K562 (cell line): ENCODE measurements at regions not wholly inside any gene's neighbourhood (a gene's known extent, or its start where the extent isn't known, plus 50 kb on each side); places are given as distances from the start of the nearest gene placed in this dataset.

Experiments
- ARHGAP35 ChIP-seq: fragments of 450-650 bp; IDR thresholded peaks from 2 replicates; pipeline ENCODE4 v1.6.1; 2018; ENCODE audit not compliant: partially characterized antibody
- BRCA1 ChIP-seq, 2 experiments: fragments of 450-650 bp in 1 of 2; sonication (generic) in 1 of 2; formaldehyde crosslinking in 1 of 2; IDR thresholded peaks; 2 replicates each; pipeline versions ENCODE4 v1.5.0 to v1.6.1; 2017 to 2020; ENCODE audit warnings: mild to moderate bottlenecking in 1 of 2, missing genetic modification reagents in 1 of 2
- FOXK2 ChIP-seq, 2 experiments: fragments of 450-650 bp; IDR thresholded peaks in 1 of 2; conservative IDR thresholded peaks in 1 of 2; 2 replicates each; pipeline ENCODE4 v1.6.1; 2016; ENCODE audit warnings: low read depth in 2 of 2, mild to moderate bottlenecking in 1 of 2
- SAFB ChIP-seq: fragments of 200-400 bp; formaldehyde crosslinking; IDR thresholded peaks from 2 replicates; pipeline ENCODE4 v1.6.1; 2017; ENCODE audit warnings: low read depth, low read length, borderline replicate concordance
- TF ChIP-seq, protein P1 (sequence below): fragments of 450-650 bp; IDR thresholded peaks from 2 replicates; pipeline ENCODE4 v1.6.1; 2016; ENCODE audit warnings: mild to moderate bottlenecking, moderate library complexity
- TF ChIP-seq, protein P2 (sequence below), 2 experiments: fragments of 450-650 bp in 1 of 2; sonication (generic) in 1 of 2; formaldehyde crosslinking in 1 of 2; IDR thresholded peaks; 2 replicates each; pipeline versions ENCODE4 v1.7.1 to v1.9.0; 2016 to 2022; ENCODE audit warnings: inconsistent platforms in 1 of 2, mild to moderate bottlenecking in 1 of 2, missing genetic modification reagents in 1 of 2

DNA sequence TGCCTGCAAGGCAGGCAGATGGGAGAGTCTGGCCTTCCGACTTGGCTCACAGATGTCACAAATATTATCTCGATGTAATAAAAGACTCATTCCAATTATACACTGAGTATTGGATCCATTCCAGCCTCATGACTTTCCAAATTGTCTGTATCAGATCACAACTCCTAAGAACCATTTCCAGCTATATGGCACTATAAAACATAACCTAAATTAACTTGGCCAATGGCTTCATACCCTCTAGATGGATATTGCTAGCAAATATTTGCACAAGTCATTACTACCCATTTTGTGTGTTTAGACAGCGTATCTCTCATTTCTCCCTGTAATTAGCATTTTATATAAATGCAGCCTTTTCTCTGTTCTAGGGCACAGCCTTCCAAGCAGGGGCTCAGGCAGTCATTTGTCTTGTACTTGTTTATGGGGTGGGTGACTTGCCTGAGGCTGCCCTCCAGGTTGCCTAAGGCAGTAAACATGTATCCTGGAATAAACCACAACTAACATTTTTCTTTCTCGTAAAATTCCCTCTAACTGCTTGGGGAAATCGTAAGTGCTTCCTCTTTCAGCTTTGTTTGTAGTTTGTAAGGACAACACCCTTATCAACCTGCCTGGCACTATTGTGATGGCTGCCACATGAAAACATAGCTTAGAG is 70.6 kb upstream of the KCNJ6 start (continued):
- TF ChIP-seq, protein P1, sequence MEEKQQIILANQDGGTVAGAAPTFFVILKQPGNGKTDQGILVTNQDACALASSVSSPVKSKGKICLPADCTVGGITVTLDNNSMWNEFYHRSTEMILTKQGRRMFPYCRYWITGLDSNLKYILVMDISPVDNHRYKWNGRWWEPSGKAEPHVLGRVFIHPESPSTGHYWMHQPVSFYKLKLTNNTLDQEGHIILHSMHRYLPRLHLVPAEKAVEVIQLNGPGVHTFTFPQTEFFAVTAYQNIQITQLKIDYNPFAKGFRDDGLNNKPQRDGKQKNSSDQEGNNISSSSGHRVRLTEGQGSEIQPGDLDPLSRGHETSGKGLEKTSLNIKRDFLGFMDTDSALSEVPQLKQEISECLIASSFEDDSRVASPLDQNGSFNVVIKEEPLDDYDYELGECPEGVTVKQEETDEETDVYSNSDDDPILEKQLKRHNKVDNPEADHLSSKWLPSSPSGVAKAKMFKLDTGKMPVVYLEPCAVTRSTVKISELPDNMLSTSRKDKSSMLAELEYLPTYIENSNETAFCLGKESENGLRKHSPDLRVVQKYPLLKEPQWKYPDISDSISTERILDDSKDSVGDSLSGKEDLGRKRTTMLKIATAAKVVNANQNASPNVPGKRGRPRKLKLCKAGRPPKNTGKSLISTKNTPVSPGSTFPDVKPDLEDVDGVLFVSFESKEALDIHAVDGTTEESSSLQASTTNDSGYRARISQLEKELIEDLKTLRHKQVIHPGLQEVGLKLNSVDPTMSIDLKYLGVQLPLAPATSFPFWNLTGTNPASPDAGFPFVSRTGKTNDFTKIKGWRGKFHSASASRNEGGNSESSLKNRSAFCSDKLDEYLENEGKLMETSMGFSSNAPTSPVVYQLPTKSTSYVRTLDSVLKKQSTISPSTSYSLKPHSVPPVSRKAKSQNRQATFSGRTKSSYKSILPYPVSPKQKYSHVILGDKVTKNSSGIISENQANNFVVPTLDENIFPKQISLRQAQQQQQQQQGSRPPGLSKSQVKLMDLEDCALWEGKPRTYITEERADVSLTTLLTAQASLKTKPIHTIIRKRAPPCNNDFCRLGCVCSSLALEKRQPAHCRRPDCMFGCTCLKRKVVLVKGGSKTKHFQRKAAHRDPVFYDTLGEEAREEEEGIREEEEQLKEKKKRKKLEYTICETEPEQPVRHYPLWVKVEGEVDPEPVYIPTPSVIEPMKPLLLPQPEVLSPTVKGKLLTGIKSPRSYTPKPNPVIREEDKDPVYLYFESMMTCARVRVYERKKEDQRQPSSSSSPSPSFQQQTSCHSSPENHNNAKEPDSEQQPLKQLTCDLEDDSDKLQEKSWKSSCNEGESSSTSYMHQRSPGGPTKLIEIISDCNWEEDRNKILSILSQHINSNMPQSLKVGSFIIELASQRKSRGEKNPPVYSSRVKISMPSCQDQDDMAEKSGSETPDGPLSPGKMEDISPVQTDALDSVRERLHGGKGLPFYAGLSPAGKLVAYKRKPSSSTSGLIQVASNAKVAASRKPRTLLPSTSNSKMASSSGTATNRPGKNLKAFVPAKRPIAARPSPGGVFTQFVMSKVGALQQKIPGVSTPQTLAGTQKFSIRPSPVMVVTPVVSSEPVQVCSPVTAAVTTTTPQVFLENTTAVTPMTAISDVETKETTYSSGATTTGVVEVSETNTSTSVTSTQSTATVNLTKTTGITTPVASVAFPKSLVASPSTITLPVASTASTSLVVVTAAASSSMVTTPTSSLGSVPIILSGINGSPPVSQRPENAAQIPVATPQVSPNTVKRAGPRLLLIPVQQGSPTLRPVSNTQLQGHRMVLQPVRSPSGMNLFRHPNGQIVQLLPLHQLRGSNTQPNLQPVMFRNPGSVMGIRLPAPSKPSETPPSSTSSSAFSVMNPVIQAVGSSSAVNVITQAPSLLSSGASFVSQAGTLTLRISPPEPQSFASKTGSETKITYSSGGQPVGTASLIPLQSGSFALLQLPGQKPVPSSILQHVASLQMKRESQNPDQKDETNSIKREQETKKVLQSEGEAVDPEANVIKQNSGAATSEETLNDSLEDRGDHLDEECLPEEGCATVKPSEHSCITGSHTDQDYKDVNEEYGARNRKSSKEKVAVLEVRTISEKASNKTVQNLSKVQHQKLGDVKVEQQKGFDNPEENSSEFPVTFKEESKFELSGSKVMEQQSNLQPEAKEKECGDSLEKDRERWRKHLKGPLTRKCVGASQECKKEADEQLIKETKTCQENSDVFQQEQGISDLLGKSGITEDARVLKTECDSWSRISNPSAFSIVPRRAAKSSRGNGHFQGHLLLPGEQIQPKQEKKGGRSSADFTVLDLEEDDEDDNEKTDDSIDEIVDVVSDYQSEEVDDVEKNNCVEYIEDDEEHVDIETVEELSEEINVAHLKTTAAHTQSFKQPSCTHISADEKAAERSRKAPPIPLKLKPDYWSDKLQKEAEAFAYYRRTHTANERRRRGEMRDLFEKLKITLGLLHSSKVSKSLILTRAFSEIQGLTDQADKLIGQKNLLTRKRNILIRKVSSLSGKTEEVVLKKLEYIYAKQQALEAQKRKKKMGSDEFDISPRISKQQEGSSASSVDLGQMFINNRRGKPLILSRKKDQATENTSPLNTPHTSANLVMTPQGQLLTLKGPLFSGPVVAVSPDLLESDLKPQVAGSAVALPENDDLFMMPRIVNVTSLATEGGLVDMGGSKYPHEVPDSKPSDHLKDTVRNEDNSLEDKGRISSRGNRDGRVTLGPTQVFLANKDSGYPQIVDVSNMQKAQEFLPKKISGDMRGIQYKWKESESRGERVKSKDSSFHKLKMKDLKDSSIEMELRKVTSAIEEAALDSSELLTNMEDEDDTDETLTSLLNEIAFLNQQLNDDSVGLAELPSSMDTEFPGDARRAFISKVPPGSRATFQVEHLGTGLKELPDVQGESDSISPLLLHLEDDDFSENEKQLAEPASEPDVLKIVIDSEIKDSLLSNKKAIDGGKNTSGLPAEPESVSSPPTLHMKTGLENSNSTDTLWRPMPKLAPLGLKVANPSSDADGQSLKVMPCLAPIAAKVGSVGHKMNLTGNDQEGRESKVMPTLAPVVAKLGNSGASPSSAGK: no peak
- TF ChIP-seq ARHGAP35 (no peak), BRCA1 (IDR thresholded peaks at IDR 0.05) (no peak), BRCA1 (CRISPR knock-in tag; IDR thresholded peaks at IDR 0.05) (no peak), FOXK2 (conservative IDR thresholded peaks at IDR 0.05 in 1 of 2, IDR thresholded peaks at IDR 0.05 in 1 of 2; ENCODE audit: low read depth in 2 of 2) (no peak), SAFB (no peak)
- TF ChIP-seq, protein P2, sequence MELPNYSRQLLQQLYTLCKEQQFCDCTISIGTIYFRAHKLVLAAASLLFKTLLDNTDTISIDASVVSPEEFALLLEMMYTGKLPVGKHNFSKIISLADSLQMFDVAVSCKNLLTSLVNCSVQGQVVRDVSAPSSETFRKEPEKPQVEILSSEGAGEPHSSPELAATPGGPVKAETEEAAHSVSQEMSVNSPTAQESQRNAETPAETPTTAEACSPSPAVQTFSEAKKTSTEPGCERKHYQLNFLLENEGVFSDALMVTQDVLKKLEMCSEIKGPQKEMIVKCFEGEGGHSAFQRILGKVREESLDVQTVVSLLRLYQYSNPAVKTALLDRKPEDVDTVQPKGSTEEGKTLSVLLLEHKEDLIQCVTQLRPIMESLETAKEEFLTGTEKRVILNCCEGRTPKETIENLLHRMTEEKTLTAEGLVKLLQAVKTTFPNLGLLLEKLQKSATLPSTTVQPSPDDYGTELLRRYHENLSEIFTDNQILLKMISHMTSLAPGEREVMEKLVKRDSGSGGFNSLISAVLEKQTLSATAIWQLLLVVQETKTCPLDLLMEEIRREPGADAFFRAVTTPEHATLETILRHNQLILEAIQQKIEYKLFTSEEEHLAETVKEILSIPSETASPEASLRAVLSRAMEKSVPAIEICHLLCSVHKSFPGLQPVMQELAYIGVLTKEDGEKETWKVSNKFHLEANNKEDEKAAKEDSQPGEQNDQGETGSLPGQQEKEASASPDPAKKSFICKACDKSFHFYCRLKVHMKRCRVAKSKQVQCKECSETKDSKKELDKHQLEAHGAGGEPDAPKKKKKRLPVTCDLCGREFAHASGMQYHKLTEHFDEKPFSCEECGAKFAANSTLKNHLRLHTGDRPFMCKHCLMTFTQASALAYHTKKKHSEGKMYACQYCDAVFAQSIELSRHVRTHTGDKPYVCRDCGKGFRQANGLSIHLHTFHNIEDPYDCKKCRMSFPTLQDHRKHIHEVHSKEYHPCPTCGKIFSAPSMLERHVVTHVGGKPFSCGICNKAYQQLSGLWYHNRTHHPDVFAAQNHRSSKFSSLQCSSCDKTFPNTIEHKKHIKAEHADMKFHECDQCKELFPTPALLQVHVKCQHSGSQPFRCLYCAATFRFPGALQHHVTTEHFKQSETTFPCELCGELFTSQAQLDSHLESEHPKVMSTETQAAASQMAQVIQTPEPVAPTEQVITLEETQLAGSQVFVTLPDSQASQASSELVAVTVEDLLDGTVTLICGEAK (IDR thresholded peaks at IDR 0.05): no peak
- TF ChIP-seq, protein P2 (CRISPR knock-in tag; IDR thresholded peaks at IDR 0.05): no peak
